Globus pallidus (tissue), 1 donor: ENCODE measurements at regions not wholly inside any gene's neighbourhood (a gene's known extent, or its start where the extent isn't known, plus 50 kb on each side); places are given as distances from the start of the nearest gene placed in this dataset.
"Not testable (repeated sequence)": the region's sequence is repeated elsewhere in the genome, so short reads cannot be mapped to it uniquely, and the experiment has no call there.

Experiments
- DNase-seq: peaks from one replicate; pipeline ENCODE4 v3.0.0-alpha.2; 2015; ENCODE audit warnings: low spot score

DNA sequence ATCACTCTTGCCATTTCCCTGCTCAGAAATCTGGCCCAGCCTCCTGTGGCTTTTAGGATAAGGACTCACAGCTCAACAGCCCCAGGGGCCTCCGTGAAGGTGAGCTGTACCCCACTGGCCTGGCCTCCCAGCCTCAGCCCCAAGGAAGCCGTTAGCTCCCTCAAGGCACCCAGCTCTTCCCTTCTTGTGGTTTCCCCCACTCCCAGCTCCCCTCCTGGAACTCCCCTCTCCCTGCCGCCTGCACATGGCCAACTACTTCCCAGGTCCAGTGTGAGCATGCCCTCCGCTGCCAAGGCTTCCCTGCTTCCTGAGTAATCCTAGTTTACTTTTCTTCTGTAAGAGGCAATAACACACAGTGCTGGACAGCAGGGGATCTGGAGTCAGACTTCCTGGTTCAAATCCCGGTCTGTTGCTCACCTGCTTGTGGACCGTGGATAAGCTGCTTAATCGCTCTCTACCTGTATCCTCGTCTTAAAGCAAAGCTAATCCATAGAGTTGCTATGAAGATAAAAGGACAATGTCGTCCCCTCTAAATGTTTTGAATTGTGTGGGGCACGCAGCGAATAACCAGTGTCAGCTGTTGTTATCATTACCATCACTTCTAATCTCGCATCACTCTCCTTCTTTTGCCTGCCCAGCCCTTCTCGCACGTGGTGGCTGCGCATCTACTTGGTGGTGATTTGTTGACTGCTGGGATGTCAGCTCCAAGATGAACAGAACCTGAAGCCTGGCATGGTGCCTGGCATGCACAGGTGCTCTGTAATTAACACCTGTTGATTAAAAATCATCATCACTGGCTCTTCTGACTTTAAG lies 86.6 kb downstream of the C5orf15 start:
- no peak for DNase-seq

DNA sequence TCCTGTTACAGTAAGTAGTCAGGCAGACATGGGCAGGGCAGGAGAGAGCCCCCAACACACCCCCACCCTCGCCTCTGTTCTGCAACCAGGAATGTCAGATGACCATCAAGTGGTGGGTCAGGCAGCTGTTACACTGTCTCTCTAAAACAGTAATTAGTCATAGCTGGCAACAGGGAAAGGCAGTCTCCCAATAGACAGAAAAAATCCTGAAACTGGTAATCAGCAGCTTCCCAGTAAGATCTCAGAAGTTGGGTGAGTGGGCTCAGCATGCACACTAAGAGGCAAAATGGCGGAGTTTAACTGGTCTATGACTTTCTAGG lies 90.2 kb downstream of the C5orf15 start:
- no peak for DNase-seq

DNA sequence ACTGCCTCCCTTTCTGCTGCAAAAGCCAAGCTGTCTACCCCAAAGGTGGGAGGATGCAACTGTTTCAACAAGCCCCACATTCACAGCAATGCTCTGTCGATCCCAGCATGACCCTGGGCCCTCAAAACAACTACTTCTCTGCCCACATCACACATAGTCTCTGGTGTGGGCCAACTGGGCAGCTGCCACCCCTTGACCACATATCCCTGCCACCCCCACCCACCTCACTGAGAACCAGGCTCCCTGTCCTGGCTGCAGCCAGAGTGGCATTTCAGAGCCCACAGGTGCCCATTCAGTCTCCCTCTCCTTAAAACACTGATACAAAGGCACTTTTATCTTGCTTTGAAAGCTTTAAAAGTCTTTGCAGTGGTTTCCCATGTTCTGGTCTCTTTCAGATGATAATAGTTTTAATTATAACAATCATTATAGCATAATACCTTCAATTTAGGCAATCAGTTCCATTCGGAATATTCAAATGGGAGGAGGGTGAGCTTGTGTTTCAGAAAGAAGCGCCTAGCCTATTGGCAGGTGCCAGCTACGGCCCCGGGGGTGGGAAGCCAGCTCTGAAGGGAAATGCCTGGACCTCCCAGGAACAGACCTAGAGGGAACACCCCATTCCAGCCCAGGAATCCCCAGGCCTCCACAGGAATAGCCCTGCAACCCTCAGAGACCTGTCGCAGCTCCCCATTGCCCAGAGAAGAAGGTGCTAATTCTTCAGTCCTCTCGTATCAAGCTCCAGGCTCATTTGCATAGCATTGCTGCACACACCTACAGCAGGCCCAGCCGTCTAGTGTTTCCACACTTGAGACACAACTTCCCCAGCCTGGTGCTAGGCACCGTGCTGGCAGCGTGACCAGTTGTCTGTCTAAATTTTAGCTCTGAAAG lies 90.8 kb downstream of the C5orf15 start:
- no peak for DNase-seq

- DNase-seq = no peak
These were observed 92.2 kb downstream of the C5orf15 start for GRCh38 chr5:133876266-133876665.

DNA sequence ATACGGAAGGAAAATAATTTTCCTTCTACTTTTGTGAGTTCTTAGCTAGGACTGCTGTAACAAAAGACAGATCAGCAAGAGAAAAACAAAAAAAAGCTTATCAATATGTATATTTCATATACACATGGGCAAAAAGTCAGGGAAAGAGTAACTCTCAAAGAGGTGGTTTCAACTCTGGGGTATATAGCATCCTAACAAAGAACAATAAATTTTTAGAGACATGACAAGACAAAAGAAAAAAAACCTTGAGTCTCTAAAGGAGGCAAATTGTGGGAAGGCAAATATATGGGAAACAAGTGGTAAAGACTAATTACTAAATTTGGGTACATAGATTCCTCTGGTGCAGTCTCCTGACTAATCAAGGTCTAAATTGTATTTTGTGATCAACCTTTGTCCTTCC lies 93.2 kb downstream of the C5orf15 start:
- no peak for DNase-seq

DNA sequence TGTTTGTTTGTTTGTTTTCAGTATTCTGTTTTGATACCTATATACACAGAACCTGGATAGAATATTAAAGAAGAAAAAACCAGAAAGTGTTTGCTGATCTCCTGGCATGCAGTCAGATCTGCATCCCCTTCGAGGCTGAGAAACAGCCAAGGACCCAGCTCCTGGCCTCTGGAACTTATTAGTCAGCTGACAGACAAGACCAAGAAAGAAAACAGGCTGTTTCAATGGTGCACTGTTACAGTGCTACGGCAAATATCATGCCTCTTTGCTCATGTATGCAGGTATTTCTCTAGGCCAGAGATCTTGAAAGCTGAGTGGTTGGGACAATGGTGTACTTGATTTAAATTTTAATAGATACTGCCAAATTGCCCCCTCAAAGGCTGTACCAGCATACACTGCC lies 95.0 kb downstream of the C5orf15 start:
- DNase-seq = no peak

- DNase-seq = no peak
These were observed 97.8 kb downstream of the C5orf15 start for GRCh38 chr5:133870661-133871060.

DNA sequence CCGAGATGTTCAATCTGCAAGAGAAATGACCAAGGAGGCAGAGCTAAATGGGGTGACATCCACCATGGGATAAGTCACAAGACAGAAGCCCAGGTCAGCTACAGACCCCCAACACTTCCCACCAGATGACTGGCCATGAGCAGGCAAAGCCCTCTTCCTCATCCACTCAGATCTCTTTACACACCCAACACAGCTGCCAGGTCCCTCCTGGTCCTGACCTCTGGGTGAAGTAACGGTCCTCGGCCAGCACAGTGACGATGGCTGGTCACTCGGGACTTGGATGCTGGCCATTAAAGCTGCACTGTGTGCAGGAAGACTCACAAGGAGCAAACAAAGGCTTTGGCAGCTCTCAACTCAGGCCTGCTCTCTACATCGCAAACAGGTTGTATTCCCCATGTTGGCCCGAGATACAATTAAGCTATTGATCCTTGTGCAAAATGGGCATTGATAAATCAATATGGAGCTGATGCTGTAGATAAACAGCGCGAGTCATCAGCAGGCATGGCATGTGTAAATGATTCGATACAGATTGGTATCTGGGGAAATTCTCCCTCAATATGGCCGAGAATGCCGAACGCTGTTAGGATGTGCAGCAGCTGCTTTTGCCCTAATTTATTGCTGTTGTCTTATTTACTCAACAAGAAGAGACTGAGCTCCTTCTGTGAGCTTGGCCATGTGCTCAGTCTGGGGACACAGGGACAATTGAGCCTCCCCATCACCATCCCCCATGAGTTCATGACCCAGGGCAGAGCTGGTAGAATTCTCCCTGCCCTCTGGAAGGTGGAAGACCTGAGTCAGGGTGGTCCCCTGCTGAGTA lies 98.7 kb downstream of the C5orf15 start:
- DNase-seq = peak; percentile 70

GRCh38 chr5:133868946-133869518 lies 99.4 kb downstream of the C5orf15 start:
- peak; percentile 81 for DNase-seq

- no peak for DNase-seq
These were observed 100.4 kb downstream of the C5orf15 start for GRCh38 chr5:133867851-133868545.

- DNase-seq = no peak
These were observed 101.1 kb downstream of the C5orf15 start for GRCh38 chr5:133867341-133867740.

DNA sequence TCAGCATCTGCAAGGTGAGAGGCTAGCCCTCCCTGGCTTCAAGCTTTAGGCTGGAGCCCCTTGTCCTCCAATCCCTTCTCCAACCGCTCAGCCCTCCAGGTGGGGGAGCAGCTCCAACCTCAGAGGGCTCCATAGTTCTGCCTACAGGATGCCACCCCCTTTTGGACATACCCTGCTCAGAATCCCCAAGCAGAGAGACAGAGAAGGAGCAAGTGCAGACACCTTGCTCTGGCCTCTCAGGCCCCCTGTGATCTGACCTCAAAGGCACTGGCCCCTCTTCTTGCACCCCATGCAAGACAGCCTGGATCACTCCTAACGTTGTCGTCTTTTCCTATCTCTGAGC lies 101.6 kb downstream of the C5orf15 start:
- no peak for DNase-seq

DNA sequence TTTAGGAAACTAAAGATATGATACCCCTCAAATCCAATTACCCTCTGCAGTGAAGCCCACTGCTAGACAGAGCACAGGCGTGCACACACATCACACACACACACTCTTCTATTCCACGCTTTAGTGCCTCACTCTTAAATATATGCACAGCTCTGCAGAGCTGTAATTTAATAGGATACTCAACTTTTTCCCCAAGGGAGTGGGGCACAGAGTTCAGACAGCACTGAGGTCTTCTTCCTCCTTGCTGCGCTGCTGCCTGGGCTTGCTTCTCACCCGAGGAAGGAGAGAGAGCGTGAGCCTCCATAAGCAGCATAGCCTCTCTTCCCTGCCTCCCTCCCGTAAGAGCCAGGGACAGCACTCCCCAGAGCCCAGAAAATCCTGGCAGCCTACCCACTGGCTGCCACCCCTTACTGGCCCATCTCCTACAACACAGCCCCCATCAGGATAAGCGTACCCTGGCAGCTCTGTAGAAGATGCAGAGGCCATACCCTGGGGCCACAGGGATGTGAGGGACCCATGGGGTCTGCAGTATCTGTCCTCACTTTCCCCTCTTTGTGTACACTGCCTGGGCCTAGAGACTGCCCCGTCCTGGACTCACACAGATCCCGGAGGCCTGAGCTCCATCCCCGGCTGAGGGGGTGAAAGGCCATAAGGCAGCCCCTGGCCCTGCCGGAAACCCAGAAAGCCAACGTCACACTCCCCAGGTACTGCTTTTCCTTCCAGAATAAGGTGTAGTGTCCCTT lies 102.1 kb downstream of the C5orf15 start:
- no peak for DNase-seq

DNA sequence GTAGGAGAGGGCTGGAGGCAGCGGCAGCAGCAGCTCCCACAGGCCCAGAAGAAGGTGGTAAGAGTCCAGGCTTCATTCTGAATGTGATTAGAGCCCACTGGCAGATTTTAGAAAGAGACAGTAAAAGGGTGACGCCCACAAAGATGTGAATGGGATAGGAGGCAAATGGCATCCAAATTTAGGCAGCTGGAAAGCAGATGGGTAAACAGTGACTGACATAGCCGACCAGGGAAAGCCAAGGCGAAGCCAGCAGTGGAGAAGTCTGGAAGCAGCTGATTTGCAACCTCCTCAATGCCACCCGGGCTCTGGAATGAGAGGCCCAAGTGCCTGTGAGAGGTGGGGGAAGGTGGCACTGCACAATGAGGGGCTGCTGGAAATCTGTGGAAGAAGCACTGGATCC lies 103.3 kb downstream of the C5orf15 start:
- DNase-seq = no peak

GRCh38 chr5:133864711-133865110 lies 103.7 kb downstream of the C5orf15 start:
- DNase-seq = no peak

DNA sequence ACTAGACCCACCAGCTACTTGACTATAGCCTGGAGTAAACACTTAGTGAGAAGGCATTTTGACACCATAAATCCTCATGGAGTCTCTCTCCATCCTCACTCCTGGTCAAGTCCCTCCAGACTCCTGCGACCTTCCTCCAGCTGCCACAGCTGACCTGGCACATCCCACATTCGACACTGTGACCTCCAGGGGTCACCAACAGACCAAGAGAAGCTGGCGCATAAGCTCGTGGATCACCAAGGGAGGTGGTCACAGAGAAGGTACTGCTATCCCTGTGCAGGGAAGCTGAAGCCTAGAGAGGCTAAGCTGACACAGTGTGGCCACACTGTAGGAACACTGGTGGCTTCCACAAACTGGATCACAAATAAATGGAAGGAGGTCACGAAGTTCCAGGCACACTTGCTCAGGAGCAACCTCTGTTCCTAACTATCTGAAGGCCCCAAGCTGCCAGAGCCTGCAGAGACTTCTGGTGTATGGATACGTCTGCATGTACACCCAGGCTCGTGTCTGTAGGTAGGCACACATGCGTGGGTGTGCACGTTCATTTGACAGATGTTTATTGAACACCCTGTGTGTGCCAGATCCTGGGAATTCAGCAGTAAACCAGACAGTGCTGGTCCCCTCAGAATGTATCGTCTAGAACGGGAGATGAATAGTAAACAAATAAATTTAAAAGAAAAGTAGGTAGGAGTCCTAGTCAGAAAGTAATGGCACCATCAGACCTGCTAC lies 104.4 kb downstream of the C5orf15 start:
- no peak for DNase-seq

DNA sequence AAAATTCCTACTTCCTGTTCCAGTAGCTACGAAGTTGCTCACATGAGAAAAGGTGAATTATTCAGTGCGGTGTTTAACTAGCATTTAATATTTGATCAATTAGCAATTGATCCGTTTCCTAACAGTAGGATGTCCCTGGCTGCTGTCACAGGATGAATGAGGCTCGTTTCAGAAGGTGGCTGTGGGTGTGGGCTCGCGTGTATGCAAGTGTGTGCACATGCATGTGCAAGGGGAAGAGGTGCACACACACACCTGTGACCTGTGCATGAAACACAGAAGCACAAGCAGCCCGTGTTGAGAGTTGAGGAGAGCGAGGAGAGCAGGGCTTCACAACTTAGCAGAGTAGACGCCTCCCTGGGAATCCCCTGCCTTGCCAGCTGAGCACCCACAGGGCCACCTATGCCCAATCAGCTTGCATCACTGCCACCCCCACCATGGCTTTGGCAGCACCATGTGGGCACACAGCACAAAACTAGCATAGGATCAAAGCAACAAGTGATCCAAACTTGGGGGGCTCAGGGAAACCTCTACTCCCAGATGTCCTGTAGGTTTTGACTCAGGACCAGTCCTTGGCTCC lies 107.2 kb downstream of the C5orf15 start:
- no peak for DNase-seq

- no peak for DNase-seq
These were observed 109.4 kb downstream of the C5orf15 start for GRCh38 chr5:133859073-133859472.

- not testable (repeated sequence) for DNase-seq
These were observed 110.7 kb downstream of the C5orf15 start for GRCh38 chr5:133857595-133858313.
